Stimulated activated CD4-positive, alpha-beta T cell treated with anti-CD3 and anti-CD28 coated beads, Interleukin-12 subunit alpha, Interleukin-12 subunit beta, amount 100 ng/mL, for 4 hours (primary cell): ENCODE measurements at regions not wholly inside any gene's neighbourhood (a gene's known extent, or its start where the extent isn't known, plus 50 kb on each side); places are given as distances from the start of the nearest gene placed in this dataset.

Experiments
- DNase-seq: peaks from one replicate; pipeline ENCODE4 v3.0.0-alpha.2; 2020

DNA sequence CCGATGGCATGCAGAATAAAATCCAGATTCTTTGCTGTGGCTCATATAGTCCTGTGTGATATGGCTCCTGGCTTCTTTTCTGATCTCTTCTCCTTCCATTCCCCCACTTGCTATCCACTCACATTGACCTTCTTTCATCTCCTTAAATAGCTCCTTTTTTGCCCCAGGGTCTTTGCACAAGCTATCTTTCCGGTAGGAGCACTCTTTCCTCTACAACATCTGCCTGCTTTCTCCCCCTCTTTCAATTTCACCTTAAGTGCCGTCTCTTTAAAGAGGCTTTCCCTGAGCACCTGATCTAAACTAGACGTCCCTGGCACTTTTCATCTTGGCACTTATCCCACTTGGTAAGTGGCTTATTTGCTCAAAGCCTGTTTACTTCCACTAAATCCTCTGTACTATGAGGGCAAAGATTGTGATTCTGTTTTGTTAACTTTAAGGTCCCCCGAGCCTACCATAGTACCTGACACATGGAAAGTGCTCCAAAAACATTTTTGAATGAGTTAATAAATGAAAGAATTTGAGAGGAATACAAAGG lies 323.3 kb upstream of the TLE3 start:
- no peak for DNase-seq

DNA sequence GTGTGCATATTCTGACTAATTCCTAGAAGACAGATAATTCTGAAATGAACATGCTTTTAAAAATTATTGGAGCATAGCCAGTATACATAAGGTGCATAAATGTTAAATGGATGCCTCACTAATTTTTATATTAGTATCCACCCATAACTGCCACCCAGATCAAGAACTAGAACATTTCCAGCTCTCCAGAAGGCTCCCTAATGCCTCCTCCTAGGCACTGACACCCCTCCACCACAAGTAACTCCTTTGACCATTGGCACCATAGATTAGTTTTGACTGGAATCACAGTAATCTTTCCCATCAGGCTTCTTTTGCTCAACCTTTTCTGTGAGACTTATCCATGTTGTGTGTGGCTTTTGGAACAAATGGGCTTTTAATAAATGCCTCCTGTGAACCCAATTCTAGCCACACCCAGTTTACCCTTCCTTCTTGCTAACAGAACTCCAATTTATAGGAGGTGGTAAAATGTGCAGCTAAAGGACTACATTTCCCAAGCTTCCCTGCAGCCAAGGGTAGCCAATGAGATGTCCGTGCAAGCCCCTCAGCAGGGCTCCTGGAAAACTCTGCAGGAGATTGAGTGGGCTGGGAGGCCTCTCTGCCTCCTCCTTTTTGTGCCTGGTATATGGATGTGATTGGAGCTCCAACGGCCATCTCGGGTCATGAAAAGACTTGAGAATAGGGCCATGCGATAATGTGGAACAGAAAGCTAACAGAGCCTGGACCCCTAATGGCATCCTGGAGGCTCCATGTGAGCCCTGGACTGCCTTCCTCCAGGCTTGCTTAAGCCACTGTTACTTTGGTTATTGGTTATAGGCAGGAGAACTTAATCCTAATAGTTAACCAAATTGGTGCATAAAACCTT lies 322.6 kb upstream of the TLE3 start:
- DNase-seq: no peak

DNA sequence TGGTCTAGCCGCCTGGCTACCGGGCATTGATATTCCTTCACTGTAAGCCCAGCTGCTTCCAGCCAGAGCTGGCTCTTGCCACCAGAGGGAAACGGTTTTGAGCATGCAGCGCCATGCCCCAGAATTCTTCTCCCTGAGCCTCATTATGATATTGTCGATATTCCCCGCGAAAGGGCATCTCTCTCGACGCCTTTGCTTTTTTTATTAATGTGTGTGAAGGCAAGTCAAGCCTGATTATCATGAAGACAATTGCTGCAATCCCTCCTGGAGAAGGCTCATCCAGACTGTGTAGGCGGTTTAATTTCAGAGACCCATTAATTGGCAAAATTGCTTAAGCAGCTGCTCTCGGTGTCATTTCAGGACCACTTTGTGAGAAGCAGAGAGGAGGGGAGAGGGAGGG lies 321.2 kb upstream of the TLE3 start:
- no peak for DNase-seq

DNA sequence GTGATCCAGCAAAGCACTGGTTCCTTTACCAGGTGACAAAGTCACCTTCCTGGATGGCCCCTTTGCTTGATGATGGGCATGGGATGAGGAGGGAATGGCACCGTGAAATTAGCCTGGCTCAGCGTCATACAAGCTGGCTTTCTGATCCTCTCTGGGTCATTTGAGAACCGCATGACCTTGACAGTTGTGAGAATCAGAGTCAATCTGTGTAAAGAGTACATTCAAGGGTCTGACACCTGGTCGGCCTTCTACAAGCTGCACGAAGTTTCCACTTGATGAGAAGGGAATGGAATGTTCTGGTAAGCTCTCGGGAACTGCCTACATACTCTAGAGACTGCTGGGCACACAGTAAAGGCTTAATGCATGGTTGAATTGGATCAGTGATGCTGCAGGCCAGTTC lies 319.8 kb upstream of the TLE3 start:
- DNase-seq: no peak

DNA sequence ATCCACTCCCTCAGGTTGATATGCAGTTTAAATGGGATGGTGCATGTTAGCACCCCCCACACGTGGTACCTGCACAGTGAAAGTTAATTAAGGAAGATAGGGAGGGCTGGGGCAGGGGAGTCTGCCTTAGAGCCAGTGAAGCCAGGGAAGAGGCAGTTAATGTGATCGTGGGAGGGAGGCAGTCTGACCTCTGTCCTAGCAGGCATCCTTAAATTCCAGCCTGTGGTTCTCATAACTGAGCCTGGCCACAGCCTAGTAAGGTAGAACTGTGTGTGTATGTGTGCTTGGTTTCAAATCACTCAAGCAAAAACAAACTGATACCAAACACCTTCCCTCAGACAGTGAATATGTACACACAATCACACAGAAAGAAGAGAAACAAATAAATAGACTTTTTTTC lies 319.1 kb upstream of the TLE3 start:
- DNase-seq: no peak

DNA sequence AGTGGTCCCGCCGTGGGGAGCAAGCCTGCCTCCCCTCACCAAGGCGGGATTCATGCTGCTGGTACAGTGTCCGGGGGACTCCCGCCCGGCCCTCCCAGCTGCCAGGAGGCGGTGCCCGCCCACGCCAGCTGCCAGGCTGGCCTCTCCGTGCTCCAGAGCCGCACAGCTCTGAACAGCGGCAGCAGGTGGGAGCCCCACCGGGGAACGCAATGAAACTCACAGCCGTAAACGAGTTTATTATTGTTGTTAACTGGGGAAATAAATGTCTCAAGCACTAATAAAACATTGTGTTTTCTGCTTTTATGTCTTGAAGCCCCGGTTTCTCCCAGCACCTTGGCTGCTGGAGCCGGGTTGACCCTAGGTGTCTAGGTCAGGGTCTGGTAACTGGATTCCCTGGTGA lies 317.7 kb upstream of the TLE3 start:
- no peak for DNase-seq

DNA sequence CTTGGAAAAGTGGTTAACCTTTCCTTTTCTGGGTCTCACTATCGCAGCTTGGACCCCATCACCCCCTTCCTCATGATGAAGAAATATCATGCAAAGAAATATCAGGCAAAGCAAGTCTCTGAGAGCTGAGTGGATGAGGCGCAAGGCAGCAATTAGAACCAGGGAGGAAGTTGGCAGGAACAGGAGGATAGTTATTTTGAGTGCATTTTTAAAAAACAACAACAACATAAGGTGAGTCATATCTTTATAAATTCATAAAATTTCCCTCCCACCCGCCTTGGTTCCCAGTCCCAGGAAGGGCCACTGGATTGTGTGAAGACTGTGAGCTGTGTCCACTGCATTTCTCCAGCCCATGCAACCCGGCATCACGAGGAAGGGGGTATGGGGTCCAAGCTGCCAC lies 316.9 kb upstream of the TLE3 start:
- no peak for DNase-seq

DNA sequence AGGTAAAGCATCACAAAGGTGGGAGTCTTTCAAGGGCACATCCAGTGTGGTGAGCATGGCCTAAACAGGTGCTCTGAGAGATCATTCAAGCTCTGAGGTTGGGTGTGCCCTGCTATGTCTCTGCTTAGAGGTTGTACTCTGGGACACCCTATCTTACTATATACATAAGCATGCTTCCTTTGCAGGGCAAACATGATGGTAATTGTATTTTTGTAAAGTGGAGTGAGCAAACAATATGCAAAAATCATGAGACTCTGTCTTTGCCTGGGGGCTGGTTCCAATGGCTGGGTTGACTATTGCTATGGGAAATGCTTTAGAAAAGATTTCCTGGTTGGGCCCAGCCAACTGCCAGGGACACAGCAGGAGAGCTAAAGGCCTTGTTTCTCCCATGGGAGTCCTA lies 315.1 kb upstream of the TLE3 start:
- DNase-seq: no peak

DNA sequence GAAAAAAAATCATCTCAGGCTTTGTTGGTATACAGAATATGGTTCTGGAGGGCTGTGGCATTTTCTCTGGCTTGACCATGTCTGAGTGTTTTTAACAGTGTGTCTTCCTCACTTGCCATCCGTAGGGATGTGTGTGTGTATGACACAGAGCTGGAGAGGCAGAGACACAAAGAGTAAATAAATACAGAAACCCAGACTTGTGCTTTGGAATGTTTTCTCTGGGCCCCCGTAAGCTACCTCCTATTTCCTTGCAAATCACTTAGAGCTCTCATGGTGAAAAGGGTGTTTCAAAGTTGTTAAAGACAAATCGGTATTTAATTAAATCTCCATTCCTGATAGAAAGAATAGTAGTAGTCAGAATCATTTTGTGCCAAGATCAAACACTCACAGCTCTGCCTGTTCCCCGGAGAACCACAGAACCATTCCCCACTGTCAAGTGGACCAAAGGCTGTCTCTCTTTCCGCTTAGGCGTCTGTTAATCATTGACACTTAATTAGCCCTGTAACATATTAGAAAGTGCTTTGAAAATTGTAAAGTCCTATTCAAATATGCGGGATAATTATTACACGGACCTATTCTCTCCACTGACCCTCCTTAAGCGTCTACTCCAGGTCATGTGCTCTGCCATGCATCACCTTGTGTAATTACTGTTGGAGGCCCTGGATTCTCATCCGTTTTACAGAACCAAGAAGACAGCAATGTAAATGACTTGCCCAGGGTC lies 313.6 kb upstream of the TLE3 start:
- no peak for DNase-seq

DNA sequence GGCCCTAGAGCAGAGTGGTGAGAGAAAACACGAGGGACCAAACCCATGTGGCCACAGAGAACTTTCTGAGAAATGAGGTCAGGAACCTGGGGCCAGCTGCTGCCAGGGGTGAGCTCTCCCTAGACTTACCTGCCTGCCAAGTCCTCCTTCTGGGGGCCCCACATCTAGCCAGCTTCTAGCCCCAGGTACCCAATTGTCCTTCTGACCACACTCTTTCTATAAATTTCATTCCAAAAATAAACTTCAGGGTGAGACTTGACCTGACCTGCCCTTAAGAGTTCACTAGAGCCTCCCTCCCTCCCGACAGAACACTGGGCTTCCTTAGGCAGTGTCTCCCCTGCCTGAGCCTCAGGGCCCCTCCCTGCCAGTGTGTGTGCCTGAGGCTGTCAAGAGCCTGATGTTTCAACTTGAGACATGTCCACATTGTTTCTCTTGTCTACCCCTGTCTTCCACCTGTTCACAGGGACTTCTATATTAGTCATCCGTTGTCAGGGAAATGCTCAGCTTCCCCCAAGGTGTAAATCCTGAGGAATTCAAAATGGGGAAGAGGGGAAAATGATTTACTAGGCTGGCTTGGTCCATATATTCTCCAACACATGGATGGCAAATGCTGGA lies 312.8 kb upstream of the TLE3 start:
- DNase-seq: no peak

DNA sequence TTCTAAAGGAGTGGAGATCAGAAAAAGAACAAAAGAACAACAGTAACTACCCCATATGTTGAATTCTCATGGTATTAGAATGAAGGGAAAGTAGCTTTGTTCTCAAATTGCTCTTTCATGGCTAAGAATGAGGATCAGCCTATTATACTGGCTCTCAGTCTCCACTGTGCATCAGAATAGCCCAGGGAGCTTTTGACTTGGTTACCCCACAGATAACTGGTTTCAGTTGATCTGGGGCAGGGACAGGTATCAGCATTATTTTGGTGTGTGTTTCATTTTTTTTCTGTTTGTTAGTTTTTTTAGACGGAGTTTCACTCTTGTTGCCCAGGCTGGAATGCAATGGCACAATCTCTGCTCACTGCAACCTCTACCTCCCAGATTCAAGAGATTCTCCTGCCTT lies 311.7 kb upstream of the TLE3 start:
- DNase-seq: no peak

DNA sequence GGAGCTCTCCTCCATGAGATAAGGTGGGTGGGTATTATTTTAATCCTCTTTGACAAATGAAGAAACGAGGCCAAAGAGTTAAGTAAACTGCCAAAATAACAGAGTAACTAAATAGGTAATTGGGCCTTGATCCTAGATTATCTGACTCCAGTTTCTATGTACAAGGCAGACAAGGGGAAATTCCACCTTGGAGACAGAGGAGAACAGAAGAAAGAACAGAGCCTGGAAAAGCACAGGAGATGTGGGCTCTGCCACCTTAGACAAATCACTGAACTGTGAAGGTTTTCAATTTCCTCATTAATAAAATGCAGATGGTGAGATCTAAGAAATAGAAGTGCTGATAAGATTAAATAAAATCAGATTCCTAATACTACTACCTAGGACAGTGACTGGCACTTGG lies 310.2 kb upstream of the TLE3 start:
- DNase-seq: no peak

DNA sequence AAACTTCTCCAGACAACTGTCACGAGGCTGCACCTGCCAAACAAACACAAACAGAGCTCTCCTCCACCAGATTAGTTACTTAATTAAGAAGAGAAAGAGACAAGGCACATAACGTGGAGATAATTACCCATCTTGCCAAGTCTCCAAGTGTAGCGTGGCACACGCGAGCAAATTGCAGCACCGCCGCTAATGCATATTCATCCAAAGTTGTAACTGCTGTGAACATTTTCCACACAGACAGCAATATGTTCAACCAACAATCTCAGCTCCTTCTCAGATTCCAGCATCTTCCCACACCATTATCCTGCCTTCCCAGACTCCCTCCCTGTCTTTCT lies 309.6 kb upstream of the TLE3 start:
- no peak for DNase-seq

DNA sequence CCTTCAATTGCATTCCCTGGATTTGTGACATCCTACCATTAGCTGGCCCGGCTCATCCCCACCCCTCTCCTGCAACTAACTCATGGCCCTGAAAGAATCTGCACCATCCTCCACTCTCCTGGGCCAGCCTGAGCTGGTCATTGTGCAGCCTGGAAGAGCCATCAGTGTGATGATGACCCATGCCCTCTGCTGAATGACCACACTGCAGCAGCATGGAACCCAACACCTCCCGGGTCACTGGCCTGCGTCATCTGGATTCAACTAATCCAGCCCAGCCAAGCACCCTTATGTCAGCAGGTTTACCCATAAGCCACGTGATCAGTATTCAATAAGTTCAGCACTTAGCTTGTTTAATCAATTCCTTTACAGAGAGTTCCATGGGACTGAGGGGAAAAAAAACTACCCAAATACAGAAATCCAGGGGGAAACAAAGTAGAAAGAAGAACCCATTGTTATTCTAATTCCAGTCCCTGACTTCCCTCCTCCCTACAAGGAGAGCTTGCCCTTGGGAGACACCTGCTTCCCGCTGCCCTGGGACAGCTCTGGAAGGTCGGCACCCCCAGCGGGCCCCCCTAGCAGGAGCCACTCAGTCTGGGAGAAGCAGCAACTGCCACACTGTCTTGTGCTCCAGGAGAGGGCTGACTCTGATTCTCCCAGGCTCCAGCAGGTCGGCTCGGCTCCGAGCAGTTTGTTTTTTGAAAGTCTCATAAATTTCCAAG lies 309.1 kb upstream of the TLE3 start:
- DNase-seq: no peak

DNA sequence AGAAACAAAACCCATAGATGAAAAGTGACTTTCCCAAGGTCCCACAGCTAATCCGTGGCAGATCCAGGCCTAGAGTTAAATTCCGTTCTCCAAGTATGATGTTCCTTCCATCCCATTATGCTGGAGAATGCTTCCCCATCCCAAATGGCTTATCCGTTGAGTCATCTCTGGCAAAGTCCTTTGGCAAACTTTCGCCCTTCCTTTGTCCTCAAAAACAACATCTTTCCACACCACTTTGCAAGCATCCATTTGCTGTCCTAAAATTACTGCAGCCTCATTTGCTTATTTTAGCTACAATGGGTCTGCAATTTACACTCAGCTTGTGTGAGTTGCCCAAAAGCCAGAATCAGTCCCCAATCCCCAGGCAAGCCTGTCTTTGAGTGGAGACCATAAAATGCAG lies 304.0 kb upstream of the TLE3 start:
- DNase-seq: no peak

DNA sequence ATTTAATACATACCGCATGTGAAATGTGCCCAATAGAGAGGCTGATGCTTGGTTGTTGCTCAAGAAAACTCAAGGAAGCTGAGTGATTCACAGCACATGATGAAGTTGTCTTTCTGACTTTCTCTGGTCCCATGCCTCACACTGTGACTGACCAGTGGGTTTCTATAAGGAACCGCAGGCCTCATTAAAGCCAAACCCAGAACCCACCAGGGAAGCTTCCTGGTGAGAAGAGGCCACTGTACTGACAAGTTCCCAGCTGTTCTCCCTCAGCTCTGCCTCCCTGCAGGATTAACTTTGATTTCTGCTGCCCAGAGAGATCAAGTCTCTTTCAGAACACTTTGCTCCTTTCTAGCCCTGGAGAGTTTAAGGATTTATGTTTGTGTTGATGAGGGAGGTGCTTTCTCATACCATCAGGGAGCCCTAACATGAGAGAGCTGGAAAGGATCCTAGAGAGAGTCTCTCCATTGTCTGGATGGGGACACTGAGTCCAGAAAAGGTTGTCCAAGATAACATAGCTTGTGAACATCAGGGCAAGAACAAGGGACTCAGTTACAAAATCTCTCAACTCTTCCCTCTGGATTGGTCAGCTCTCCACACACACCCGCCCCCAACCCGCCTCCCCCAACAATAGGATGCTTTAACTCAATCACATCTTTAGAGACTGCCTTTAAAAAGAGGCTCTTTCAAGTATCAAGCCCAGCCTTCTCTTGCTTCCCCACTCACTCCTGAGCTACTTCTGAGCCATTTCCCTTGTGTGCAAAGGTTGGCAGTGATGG lies 303.2 kb upstream of the TLE3 start:
- no peak for DNase-seq

DNA sequence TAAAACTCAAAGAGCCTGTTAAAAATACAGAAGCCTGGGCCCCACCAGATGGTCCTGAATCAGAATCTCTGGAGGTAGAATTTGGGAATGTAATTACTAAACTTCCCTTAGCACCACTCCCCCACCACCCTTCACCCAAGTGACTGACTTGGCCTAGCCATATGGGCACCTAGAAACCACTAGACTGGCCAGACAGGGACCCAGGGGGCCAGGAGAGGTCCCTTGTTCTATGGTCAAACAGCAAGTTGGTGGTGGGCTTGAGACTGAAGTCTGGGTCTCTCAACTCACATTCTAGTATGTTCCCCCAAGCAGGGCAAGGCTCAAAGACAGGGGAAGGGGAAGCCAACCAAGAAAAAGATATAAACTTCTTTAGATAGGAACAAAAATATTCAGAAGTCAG lies 301.5 kb upstream of the TLE3 start:
- DNase-seq: no peak

DNA sequence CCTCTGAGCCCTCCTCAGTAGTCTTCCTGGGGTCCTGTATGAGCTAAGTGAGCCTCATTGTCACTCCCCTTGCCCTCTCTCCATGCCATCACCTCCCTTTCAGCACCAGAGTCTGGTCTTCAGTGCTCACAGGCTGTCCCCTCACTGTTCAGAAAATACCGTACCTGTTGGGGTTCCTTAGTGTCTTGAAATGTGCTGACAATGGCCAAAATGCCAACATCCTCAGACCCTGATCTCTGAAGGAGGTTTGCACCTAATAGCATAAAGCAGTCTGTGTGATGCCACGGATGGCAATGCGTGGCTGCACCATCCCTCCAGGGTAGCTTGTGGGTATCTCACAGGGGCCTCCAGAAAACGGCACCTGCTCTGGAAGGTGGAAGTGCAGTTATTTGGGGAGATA lies 301.0 kb upstream of the TLE3 start:
- no peak for DNase-seq

DNA sequence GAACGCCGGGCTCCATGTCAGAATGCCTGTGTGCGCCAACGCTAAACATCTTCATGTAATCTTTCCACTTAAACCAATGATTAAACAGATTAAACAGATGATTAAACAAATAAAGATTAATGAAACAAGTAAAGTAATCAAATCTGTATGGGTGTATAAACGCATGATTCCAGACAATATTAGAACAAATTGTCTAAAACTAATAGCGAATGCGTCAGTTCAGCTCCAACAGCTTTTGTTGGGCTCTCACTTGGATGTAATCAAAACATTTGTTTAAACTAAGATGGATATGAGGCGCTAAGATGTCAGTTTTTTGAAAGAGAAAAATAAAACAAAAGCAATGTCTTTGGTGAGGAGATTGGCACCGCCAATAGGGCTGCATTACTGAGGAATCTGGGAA lies 299.1 kb upstream of the TLE3 start:
- DNase-seq: no peak

DNA sequence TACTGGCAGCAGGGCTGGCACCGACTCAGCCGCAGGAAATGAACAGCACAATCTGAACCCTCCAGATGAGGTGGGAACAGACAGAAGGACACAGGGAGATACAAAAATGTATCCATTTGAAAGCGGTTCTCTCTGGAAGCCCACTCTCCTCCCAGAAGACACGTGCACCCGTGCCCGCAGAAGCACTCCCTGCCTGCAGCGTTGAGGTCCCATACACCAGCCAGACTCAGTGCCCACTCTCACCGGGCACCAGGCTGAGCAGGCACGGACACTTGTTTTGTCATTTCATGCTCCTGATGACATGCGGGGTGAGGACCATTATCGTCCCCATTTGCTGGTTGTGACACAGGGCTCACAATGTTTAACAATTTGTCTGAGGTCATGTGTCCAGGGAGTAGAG lies 297.4 kb upstream of the TLE3 start:
- no peak for DNase-seq

DNA sequence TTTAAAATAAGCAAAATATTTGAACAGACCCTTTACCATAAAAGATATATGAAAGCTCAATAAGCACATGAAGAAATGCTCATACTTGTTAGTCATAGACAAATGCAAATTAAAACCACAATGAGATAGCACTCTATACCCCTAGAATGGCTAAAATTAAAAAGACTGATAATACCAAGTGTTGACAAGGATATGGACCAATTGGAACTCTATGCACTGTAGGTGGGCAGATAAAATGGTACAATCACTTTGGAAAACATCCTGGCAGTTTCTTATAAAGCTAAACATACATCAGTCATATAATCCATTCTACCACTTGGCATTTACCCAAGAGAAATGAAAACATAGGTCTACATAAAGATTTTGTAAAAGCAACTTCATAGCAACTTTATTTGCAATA lies 293.0 kb upstream of the TLE3 start:
- DNase-seq: no peak

DNA sequence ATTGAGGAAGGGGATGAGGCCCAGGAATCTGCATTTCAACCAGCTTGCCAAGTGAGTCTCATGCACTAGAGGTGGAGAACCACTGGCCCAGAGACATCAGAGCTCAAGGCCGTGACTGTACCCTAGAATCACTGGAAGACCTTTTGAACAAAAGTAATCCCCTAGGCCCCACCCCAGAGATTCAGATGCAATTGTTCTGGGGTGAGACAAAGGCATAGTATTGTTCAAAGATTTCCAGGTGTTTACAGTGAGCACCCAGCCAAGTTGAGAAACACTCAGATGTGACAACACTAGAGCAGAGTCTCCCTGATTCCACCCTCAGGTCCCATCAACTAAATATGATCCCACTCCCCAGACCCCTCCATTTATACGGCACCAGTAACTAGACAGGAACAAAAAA lies 290.3 kb upstream of the TLE3 start:
- no peak for DNase-seq

DNA sequence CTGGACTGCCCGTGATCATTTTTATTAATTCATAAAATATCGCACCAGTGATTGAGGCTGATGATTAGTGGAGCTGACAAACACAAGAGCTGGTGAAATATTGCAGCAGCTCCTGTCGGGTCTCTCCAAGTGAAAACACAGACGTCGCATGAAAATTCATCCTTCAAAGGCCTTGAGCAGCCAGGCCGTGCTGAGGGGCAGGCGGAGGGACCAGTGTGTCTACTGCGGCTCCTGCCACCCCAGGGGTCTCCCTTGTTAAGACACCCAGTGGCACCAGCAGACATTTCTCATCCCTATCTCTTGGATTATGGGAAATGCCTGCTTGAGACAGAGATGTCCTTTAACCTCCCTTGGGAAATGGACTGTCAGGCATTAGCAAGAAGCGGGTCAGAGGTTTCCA lies 289.4 kb upstream of the TLE3 start:
- DNase-seq: no peak
